ENCODE measurements at regions not wholly inside any gene's neighbourhood (a gene's known extent, or its start where the extent isn't known, plus 50 kb on each side); places are given as distances from the start of the nearest gene placed in this dataset.

- TF ChIP-seq ARNT (IDR thresholded peaks at IDR 0.05) (no peak), HDGF (IDR thresholded peaks at IDR 0.05; ENCODE audit: borderline replicate concordance) (no peak), SUZ12 (IDR thresholded peaks at IDR 0.05) (no peak)
Measured at GRCh38 chr2:207315131-207315530, 149.4 kb upstream of the KLF7 start.
